Posterior vena cava (tissue), 2 donors: ENCODE measurements at regions not wholly inside any gene's neighbourhood (a gene's known extent, or its start where the extent isn't known, plus 50 kb on each side); places are given as distances from the start of the nearest gene placed in this dataset.

Experiments used
- DNase-seq: peaks from one replicate; pipeline ENCODE4 v3.0.0-alpha.2; 2020; ENCODE audit warnings: low spot score
- intact Hi-C, 2 donors: fragments of 100-400 bp; cut with DNase I; formaldehyde crosslinking; loops; one replicate each; pipeline versions ENCODE4 v1.14.1 to v1.14.2; 2022 to 2023
- donor health status: DM: yes; HTN: yes; CAD: no.
- donor health status: DM: yes; HTN: yes; CAD: no.

DNA sequence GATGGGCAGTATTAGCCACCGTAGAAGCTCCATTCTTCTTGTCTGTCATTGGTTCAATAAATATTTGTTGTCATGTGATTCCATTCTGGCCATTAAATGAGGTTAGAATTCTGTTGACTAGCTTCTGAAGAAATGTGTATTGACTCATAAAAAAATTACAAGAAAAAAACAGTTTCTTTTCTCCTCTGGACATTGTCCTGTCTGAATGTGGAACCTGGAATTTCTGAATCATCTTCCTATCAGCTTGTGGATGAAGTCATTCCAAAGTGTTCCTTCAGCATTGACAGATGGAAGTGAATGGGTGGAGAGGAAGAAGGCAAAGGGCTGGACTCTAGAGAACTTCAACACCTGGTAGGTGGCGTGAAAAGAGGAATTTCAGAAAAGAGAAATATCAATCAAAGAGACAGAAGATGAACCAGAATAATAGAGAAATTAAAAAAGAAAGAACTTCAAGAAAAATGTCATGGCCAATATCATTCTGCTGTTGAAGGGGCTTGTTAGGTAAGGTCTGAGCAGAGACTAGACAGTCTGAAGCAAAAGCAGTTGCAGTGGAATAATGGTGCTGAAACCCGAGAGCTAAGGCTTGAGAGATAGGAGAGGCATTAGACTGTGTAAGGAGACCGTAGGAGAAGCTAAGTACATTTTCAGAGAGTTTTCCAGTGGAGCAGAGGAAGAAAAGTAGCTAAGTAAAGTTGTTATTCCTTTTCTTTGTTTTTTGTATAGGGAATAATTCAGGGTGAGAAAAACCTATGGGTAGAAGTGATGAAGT is 806.6 kb downstream of the SQOR start:
- intact Hi-C loops, result no loop called here
- no peak for DNase-seq

- intact Hi-C loops, result no loop called here
- DNase-seq, result no peak
Measured at GRCh38 chr15:46442184-46442583, 807.4 kb downstream of the SQOR start.

- DNase-seq, result no peak
- intact Hi-C loops, result no loop called here
Measured at GRCh38 chr15:46442901-46443590, 808.2 kb downstream of the SQOR start.

GRCh38 chr15:46450112-46450809 is 815.4 kb downstream of the SQOR start:
- intact Hi-C loops, result no loop called here
- DNase-seq, result no peak

- intact Hi-C loops, result no loop called here
- DNase-seq, result no peak
Measured at GRCh38 chr15:46450810-46451182, 816.0 kb downstream of the SQOR start.

DNA sequence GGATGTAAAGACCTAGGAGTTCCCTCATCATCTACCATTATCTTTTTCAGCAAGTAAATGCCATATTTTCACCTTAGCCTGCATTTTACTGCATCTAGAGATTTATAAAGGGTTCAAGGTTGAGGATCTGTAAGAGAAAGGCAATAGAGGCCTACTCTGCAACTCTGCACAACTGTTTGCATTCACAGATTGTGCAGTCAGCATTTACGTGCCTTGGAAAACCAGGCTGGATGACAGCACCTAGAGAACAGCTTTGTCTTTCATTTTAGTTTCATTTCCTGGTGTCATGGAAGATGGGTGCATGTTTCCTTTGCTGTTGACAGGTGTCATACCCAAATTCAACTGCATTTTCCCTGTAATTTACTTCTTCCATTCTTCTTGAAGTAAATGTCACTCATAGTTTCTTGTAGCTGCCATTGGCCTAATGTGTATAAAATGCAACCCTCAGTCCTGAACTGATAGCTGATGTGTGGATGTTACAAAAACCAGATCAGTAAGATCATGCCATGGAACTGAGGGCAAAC is 817.5 kb downstream of the SQOR start:
- DNase-seq, result no peak
- intact Hi-C loops, result no loop called here

DNA sequence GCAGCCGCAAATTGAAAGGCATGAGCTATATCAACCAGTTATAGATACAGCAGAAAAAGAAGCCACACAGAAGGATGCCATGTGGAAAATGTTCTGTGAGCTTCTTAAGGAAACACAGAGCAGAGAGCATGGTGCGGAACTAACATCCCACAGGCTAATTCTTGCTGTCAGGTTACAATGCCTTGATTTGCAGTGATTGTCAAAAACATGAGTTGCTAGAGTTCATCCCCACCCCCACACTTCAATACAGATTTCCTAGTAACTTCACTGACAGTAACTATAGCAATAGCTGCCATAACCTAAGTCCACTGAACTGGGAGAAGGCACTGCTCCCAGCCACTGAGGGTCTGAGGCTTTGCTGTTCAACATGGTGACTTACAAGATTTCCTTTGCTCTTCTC is 821.6 kb downstream of the SQOR start:
- intact Hi-C loops, result no loop called here
- no peak for DNase-seq

DNA sequence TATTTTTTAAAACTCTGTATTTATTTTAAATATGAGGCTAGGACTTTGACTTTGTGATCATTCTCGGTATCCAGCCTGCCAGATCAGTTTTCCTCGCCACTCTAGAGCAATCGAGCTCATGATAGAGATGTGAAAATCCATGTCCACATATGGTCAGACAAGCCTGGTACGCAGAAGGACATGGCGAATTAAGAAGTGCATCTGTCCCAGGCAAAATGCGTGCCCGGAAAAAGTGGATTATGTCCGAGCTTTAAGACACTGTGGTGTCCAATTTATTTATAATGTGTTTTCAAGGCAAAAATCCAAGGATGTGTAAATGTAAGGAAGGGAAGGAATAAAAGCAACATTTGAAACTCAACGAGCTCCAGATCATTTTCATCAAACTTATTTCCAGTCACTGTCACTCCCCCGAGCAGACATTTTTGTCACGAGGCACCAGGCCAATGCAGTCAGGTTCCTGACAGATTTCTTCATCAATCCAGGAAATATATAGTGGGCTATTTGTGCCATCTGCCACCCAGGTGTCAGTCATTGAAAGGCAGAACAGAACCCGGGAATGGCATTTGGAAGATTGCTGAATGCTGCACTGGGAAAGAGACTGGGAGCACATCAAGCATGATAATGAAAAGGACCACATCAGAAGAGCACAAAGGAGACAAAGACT is 825.7 kb downstream of the SQOR start:
- DNase-seq, result no peak
- intact Hi-C loops, result no loop called here

DNA sequence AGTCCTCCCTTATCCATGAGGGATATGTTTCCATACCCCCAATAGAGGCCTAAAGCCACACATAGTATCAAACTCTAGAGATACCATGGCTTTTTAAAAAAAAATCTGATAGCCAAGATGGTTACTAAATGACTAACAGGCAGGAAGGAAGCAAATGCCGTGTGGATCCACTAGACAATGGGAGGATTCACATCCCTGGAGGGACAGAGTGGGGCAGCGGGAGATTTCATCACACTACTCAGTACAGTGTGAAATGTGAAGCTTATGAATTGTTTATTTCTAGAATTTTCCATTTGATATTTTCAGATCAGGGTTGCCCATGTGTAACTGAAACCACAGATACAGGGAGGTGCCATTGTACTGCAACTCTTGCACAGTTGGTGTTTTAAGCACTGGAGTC is 826.6 kb downstream of the SQOR start:
- no peak for DNase-seq
- intact Hi-C loops, result no loop called here

GRCh38 chr15:46467041-46467440 is 832.2 kb downstream of the SQOR start:
- intact Hi-C loops, result no loop called here
- no peak for DNase-seq

GRCh38 chr15:46471096-46471495 is 836.3 kb downstream of the SQOR start:
- no peak for DNase-seq
- intact Hi-C loops, result no loop called here

- intact Hi-C loops, result no loop called here
- DNase-seq, result no peak
Measured at GRCh38 chr15:46489276-46489675, 854.4 kb downstream of the SQOR start.

GRCh38 chr15:46496491-46497115 is 861.8 kb downstream of the SQOR start:
- DNase-seq, result no peak
- intact Hi-C loops, result loop anchor here in 1 of 2 donors (10.0 kb wide), 1 partner anchor 182 kb away; no protein-coding TSS in a partner anchor

GRCh38 chr15:46502667-46503066 is 867.8 kb downstream of the SQOR start:
- DNase-seq, result no peak
- intact Hi-C loops, result no loop called here

GRCh38 chr15:46518381-46518780 is 883.6 kb downstream of the SQOR start:
- intact Hi-C loops, result no loop called here
- DNase-seq, result no peak

GRCh38 chr15:46523701-46524100 is 888.9 kb downstream of the SQOR start:
- DNase-seq, result no peak
- intact Hi-C loops, result no loop called here

- intact Hi-C loops, result no loop called here
- no peak for DNase-seq
Measured at GRCh38 chr15:46525984-46526725, 891.3 kb downstream of the SQOR start.

DNA sequence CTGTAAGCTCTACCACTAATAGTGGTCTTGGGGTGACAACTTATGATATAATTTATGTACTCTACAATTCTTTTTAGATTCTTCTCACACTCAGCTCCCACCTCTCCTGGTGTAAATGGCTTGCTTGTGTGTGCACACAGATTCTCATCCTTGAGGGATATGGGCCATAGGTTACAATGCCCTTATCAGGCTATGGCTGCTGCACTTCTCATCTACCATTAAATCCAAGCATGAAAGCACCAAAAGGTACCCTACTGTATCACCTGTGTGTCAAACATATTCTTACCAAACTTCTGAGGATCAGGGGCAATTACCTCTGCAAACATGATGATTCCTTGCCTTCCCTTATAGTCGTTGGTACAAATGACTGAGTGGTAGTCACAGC is 891.9 kb downstream of the SQOR start:
- intact Hi-C loops, result no loop called here
- DNase-seq, result no peak

GRCh38 chr15:46543626-46544025 is 908.8 kb downstream of the SQOR start:
- intact Hi-C loops, result loop anchor here in 1 of 2 donors (5.0 kb wide), 1 partner anchor 1031 kb away; no protein-coding TSS in a partner anchor
- DNase-seq, result no peak
